CD4-positive, alpha-beta T cell treated with Interleukin-10 for 1 hour (primary cell): ENCODE measurements at regions not wholly inside any gene's neighbourhood (a gene's known extent, or its start where the extent isn't known, plus 50 kb on each side); places are given as distances from the start of the nearest gene placed in this dataset.
"Not testable (repeated sequence)": the region's sequence is repeated elsewhere in the genome, so short reads cannot be mapped to it uniquely, and the experiment has no call there.

Source experiments
- DNase-seq: peaks from one replicate; pipeline ENCODE4 v3.0.0-alpha.2; 2020

- DNase-seq: no peak
Measured at GRCh38 chr14:53380867-53381225, 227.7 kb upstream of the DDHD1 start.

DNA sequence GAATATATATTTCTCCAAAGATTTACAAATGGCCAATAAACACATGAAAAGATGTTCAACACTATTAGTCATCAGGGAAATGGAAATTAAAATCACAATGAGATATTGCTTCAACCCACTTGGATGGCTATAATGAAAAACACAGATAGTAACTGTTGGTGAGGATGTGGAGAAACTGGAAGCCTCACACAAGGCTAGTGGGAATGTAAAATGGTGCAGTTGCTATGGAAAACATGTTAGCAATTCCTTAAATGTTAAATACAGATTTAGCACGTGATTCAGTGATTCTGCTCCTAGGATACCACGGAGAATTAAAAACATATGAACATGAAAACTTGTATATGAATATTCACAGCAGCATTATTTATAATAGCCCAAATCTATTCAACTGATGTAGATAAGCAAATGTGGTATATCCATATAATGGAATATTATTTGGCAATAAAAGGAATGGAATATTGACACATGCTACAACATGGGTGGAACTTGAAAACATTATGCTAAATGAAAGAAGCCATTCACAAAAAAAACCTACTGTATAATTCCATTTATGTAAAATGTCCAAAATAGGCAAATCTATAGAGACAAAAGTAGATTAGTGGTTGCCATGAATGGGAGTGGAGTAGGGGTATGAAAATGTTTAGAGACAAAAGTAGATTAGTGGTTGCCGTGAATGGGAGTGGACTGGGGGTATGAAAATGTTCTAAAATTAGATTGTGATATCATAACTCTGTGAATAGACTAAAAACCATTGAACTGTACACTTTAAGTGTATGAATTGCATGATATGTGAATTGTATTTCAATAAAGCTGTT, 227.1 kb upstream of the DDHD1 start:
- no peak for DNase-seq

DNA sequence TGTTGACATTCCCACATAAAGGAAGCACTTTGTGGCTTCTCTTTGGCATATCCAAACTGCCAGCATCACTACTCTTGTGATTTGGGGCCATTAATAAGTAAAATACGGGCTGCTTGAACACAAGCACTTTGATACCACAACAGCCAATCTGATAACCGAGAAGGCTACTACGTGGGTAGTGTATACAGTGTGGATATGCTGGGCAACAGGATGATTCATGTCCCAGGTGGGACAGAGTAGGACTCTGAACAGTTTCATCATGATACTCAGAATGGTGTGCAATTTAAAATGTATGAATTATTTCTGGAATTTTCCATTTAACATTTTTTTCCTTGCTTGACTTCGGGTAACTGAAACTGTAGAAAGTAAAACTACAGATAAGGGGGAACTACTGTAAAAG, 225.0 kb upstream of the DDHD1 start:
- DNase-seq: no peak

- no peak for DNase-seq
Measured at GRCh38 chr14:53376064-53376463, 222.9 kb upstream of the DDHD1 start.

DNA sequence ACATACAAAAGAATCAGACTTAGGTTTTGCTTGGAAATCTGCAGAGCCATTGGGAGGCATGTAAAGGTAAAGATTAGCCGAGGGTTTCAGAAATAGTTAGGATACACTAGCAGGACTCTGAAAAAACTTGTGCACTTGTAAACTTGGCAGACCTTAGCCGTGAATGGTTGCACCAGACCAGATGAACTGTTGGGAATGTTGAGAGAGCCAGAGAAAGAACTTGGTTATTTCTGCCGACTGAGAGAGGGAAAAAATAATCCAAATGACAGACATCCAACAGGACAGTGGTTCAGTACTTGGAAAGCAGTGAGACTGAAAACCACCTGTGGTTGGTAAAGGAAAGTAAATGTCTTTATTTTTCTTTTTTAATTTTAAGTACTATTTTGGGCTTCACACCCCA, 222.5 kb upstream of the DDHD1 start:
- no peak for DNase-seq

- DNase-seq: no peak
Measured at GRCh38 chr14:53368711-53369201, 215.6 kb upstream of the DDHD1 start.

- DNase-seq: no peak
Measured at GRCh38 chr14:53368066-53368465, 214.9 kb upstream of the DDHD1 start.

GRCh38 chr14:53367644-53368026, 214.5 kb upstream of the DDHD1 start:
- DNase-seq: no peak

DNA sequence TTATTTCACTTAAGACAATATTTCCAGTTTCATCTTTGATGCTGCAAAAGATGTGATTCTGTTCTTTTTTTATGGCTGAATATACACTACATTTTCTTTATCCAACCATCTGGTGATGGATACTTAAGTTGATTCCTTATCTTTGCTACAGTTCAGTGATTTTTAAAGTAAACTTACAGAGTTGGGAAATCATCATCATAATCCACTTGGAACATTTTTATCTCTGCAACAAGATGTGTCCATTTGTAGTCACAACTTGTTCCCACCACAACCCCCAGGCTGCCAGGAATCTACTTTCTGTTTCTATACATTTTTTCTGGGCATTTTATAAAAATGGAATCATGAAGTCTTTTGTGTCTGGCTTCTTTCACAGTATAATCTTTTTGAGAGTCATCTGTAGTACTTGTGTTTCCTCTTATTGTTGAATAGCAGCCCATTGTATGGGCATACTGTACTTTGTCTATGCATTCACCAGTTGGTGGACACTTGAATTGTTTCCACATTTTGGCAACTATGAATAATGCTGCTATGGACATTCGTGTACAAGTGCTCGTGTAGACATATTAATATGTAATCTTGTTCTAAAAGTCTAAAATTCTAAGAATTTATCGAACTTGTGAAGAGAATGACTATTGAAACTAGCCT, 212.5 kb upstream of the DDHD1 start:
- no peak for DNase-seq

DNA sequence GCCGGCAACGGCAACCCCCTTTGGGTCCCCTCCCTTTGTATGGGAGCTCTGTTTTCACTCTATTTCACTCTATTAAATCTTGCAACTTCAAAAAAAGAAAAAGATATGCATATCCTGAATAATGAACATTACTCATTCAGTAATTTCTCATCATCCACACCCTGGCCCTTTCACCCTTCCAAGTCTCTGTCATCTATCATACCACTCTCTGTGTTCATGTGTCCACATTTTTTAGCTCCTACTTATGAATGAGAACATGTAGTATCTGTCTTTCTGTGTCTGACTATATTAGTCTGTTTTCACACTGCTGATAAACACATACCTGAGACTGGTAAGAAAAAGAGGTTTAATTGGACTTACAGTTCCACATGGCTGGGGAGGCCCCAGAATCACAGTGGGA, 209.8 kb upstream of the DDHD1 start:
- DNase-seq: not testable (repeated sequence)

DNA sequence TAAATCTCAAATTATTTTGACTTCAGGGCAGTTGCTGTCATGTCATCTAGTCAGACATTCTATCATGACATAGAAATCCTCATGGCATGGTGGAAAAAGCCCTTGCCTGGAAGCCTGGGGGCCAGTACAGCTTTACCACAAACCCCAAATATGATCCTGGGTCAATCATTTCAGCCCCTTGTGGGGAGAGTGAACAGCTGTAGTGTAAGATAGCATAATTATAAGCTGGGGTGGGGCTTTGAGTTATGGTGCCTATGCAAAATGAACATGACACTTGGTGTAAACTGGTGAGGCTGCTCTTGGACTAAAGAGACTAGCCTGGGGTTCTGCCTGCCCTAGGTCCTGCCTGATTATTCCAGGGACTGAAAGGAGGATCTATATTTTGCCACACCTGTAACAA, 207.7 kb upstream of the DDHD1 start:
- no peak for DNase-seq

GRCh38 chr14:53358166-53358565, 205.0 kb upstream of the DDHD1 start:
- DNase-seq: no peak

GRCh38 chr14:53356361-53357150, 203.4 kb upstream of the DDHD1 start:
- no peak for DNase-seq

DNA sequence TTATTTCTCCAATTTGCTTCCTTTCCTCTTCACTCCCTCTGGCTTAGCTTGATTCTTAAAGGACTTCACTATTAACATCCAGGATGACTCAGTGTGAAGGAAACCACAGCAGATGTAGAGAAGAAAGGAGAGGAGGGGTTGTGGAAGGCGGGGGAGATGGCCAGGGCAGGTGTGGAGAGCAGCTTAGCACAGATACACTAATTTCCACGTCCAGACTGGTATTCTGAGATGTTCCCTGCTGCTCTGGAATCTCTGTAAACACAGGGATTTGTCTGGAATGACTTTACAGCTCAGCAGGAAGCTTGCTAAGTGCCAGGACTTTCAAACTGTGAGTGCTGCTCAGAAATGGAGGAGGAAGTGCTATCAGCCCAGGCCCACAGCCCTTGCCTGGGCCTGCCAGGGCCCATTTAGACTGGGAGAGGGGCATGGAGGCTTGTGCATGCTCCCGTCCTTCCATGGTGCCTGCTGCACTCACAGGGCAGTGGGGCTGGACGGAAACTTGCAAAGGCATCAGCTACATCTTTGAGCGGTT, 202.5 kb upstream of the DDHD1 start:
- no peak for DNase-seq

DNA sequence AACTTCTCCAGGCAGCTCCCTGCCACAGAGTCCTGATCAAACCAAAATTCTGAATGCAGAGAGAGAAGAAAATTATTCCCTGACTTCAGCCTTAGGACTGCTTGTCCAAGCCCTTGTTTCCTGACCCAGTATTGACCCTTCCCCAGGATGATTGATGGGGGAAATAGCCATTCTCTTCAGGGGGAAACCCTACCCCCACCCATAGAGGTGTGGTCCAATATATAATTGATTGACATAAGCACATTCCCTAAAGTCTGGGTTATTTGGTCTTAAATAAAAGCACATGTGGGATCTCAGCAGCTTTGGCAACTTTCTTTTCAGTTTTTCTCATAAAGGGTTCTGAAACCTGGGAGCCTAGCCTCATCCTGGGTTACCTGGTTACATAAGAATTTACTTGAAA, 201.2 kb upstream of the DDHD1 start:
- DNase-seq: no peak

- DNase-seq: no peak
Measured at GRCh38 chr14:53350866-53351265, 197.7 kb upstream of the DDHD1 start.

DNA sequence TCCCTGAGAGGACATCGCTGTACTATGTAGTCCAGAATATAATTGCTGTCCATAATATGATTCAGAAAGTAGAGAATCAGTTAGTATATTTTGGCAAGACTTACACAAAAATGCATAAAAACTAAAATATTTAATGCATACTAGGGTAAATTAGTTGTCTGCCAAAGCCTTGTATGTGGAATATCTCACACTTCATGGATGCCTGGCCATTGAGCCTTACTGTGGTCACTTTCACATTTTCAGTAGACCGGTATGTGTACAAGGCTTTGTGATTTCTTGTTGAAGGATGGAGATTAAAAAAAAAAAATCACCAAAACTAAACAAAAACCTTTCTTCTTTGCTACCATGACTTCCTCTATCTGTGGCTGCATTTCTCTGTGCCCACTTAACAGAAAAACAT, 197.3 kb upstream of the DDHD1 start:
- DNase-seq: no peak

DNA sequence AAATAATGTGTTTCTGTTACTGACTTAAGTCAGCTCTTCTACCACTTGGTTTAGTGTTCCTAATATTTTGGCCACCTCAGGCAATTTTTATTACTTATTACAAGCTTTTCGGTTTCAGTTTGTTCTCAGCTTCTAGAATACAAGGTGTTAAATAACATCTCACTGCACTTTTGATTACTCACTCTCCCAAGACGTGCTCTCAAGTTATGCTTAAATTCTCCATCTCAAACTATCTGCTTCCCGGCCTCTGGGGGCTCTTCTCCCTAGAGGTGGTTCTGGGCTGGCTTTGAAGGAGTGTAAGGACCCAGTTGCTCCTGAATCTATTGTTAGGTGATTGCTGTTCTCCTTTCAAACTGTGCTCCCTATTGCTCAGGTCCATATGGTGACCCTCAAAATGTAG, 193.9 kb upstream of the DDHD1 start:
- DNase-seq: no peak

DNA sequence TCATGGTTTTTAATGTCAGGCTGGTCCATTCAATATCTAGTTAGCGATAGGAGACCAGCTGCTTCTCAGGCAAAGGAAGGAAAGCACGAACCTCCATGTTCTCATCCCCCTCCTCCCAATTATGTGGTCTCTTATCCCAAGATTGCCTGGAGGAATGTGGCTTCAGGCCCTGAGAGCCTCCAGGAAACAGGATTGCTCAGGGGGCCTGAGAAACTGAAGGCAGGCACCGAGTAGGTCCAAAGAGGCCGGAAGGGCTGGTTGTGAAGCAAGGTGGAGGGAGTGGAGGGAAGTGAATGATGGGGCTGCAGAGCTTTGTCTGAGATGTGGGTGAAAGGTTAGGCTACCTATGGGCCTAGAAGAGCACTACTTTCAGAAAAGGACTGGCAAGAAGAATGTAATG, 188.2 kb upstream of the DDHD1 start:
- no peak for DNase-seq

DNA sequence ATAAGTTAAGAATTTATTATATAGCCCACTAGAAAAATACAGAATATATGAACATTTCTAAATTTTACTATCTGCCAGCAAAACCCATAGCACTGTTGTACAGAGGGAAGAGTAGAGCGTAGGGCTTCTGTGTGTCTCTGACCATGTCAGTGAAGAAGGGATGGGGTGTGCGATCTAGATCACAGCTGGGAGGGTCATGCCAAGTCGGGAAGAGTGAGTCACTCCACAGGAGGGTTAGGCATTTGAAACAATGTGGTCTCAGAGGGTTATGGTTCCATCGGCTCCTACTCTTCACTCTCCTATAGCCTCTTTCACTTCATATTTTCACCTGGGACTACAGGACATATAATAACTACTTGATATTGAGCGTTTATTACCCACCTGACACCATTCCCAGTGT, 185.1 kb upstream of the DDHD1 start:
- DNase-seq: no peak

- no peak for DNase-seq
Measured at GRCh38 chr14:53336729-53337128, 183.6 kb upstream of the DDHD1 start.

- DNase-seq: no peak
Measured at GRCh38 chr14:53333809-53334208, 180.7 kb upstream of the DDHD1 start.

DNA sequence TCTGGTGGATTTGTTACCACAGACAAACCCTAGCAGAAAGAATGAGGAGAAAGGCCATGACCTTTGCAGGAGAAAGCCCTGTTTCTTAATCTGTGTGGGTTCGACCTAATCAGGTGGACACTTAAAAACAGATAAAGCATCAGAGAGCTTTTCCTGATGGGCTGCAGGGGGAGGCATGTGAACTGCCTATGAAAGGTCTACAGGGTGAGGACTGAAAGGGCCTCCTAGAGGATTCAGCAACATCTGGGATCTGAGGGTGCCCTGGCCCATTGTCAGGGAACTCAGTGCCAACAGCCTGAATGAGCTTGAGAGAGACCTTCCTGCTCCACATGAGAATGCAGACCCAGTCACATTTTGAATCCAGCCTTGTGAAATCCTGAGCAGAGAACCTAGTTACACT, 178.8 kb upstream of the DDHD1 start:
- no peak for DNase-seq

DNA sequence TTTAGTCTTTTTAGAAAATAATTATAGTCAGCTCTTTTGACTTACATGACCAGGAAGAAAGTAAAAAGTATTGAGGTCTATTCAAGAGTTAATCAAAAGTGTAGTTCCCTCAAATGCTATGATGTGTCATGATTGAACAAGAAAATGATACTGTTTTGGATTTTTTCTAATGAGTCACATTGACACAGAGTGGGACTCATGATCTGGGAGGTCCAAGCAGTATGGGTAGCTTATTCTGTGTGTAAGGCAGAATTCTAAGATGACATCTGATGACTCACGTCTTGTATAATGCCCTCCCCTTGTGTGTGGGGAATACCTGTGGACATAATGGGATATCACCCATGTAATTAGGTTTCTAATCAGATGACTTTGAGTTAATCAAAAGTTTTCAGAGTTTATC, 178.1 kb upstream of the DDHD1 start:
- no peak for DNase-seq
